ENCODE measurements at regions not wholly inside any gene's neighbourhood (a gene's known extent, or its start where the extent isn't known, plus 50 kb on each side); places are given as distances from the start of the nearest gene placed in this dataset.
"Not testable (repeated sequence)": the region's sequence is repeated elsewhere in the genome, so short reads cannot be mapped to it uniquely, and the experiment has no call there.

GRCh38 chr11:13576995-13577394 lies 81.2 kb upstream of the PTH start:
- TF ChIP-seq ZNF8 (CRISPR knock-in tag; IDR thresholded peaks at IDR 0.05) (no peak), OSR1 (CRISPR knock-in tag; IDR thresholded peaks at IDR 0.05) (no peak), ZNF70 (CRISPR knock-in tag; IDR thresholded peaks at IDR 0.05) (no peak), ZFP3 (CRISPR knock-in tag; IDR thresholded peaks at IDR 0.05) (no peak), GLIS3 (CRISPR knock-in tag; IDR thresholded peaks at IDR 0.05) (no peak), TCF4 (CRISPR knock-in tag; IDR thresholded peaks at IDR 0.05; ENCODE audit: borderline replicate concordance) (no peak), ESRRG (CRISPR knock-in tag; IDR thresholded peaks at IDR 0.05) (no peak)
- no peak for ATAC-seq

GRCh38 chr11:13575385-13575784 lies 79.6 kb upstream of the PTH start:
- not testable (repeated sequence) for ATAC-seq

- ATAC-seq: no peak
- TF ChIP-seq CSDC2 (CRISPR knock-in tag; IDR thresholded peaks at IDR 0.05): no peak
- TF ChIP-seq ZFP30 (CRISPR knock-in tag; IDR thresholded peaks at IDR 0.05): no peak
- TF ChIP-seq ISL1 (CRISPR knock-in tag; IDR thresholded peaks at IDR 0.05): no peak
- TF ChIP-seq ARNTL (CRISPR knock-in tag; IDR thresholded peaks at IDR 0.05; ENCODE audit: borderline replicate concordance, low read depth): no peak
- no peak for TF ChIP-seq ESRRG (CRISPR knock-in tag; IDR thresholded peaks at IDR 0.05)
- no peak for TF ChIP-seq POU6F1 (CRISPR knock-in tag; IDR thresholded peaks at IDR 0.05; ENCODE audit: borderline replicate concordance, low read depth)
- TF ChIP-seq TSHZ2 (CRISPR knock-in tag; IDR thresholded peaks at IDR 0.05): no peak
- no peak for TF ChIP-seq OSR1 (CRISPR knock-in tag; IDR thresholded peaks at IDR 0.05)
- TF ChIP-seq ZNF8 (CRISPR knock-in tag; IDR thresholded peaks at IDR 0.05): no peak
- TF ChIP-seq ZNF70 (CRISPR knock-in tag; IDR thresholded peaks at IDR 0.05): no peak
- no peak for TF ChIP-seq ZC3H10 (CRISPR knock-in tag; IDR thresholded peaks at IDR 0.05)
- TF ChIP-seq CREB5 (CRISPR knock-in tag; IDR thresholded peaks at IDR 0.05; ENCODE audit: low read depth): no peak
- TF ChIP-seq TOX (CRISPR knock-in tag; IDR thresholded peaks at IDR 0.05; ENCODE audit: borderline replicate concordance): no peak
- TF ChIP-seq GLIS3 (CRISPR knock-in tag; IDR thresholded peaks at IDR 0.05): no peak
- no peak for TF ChIP-seq RARB (CRISPR knock-in tag; IDR thresholded peaks at IDR 0.05)
- TF ChIP-seq ZFP3 (CRISPR knock-in tag; IDR thresholded peaks at IDR 0.05): no peak
- no peak for TF ChIP-seq TCF4 (CRISPR knock-in tag; IDR thresholded peaks at IDR 0.05; ENCODE audit: borderline replicate concordance)
- TF ChIP-seq PPARA (CRISPR knock-in tag; IDR thresholded peaks at IDR 0.05; ENCODE audit: borderline replicate concordance): no peak
- no peak for TF ChIP-seq CSRNP3 (CRISPR knock-in tag; IDR thresholded peaks at IDR 0.05)
- no peak for TF ChIP-seq PATZ1 (CRISPR knock-in tag; IDR thresholded peaks at IDR 0.05; ENCODE audit: borderline replicate concordance)
Measured at GRCh38 chr11:13567551-13567950, 71.8 kb upstream of the PTH start.

GRCh38 chr11:13561860-13562259 lies 66.1 kb upstream of the PTH start:
- ATAC-seq: no peak
- TF ChIP-seq BACH2 (CRISPR knock-in tag; IDR thresholded peaks at IDR 0.05; ENCODE audit: borderline replicate concordance) (no peak), PATZ1 (CRISPR knock-in tag; IDR thresholded peaks at IDR 0.05; ENCODE audit: borderline replicate concordance) (no peak), OSR1 (CRISPR knock-in tag; IDR thresholded peaks at IDR 0.05) (no peak), TSHZ2 (CRISPR knock-in tag; IDR thresholded peaks at IDR 0.05) (no peak), RARB (CRISPR knock-in tag; IDR thresholded peaks at IDR 0.05) (no peak), TOX (CRISPR knock-in tag; IDR thresholded peaks at IDR 0.05; ENCODE audit: borderline replicate concordance) (no peak), ZFP3 (CRISPR knock-in tag; IDR thresholded peaks at IDR 0.05) (no peak), ZNF8 (CRISPR knock-in tag; IDR thresholded peaks at IDR 0.05) (no peak), ZNF565 (CRISPR knock-in tag; conservative IDR thresholded peaks at IDR 0.05; ENCODE audit: low read depth) (no peak), CSDC2 (CRISPR knock-in tag; IDR thresholded peaks at IDR 0.05) (no peak)
